GM23248 (cell line): ENCODE measurements at regions not wholly inside any gene's neighbourhood (a gene's known extent, or its start where the extent isn't known, plus 50 kb on each side); places are given as distances from the start of the nearest gene placed in this dataset.

Experiments used
- EZH2 ChIP-seq: fragments of 200-600 bp; sonication (generic); IDR thresholded peaks from 2 replicates; pipeline ENCODE4 v1.6.1; 2018; ENCODE audit warnings: antibody characterized with exemption, mild to moderate bottlenecking; ENCODE audit not compliant: insufficient read depth, poor library complexity, severe bottlenecking
- EZH2phosphoT487 ChIP-seq: fragments of 200-600 bp; sonication (generic); IDR thresholded peaks from 2 replicates; pipeline ENCODE4 v1.6.1; 2018; ENCODE audit warnings: antibody characterized with exemption, moderate library complexity, mild to moderate bottlenecking, low read depth; ENCODE audit not compliant: insufficient read depth

- no peak for TF ChIP-seq EZH2
- TF ChIP-seq EZH2phosphoT487: no peak
Observed at GRCh38 chr2:145674705-145675104, 1154.8 kb upstream of the ZEB2 start.
